ENCODE measurements at regions not wholly inside any gene's neighbourhood (a gene's known extent, or its start where the extent isn't known, plus 50 kb on each side); places are given as distances from the start of the nearest gene placed in this dataset.

DNA sequence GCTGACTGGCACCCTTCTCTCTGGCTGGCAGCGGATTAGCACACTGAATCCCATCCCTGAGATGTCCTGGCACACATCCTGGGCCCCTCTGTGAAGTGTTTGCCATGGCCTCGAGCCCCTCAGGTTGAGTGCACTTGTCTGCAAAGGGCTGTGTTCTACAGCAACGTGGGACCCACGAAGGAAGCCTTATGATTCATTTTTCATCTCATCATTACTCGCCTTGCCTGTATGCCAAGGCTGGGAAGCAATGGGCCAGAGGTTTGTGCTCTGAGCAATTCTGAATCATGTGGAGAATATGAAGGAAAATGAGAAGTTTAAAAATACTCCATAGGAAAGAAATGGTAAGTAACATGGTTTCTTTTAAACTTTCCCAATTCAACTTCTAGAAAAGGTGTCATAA is 124.8 kb upstream of the LMO4 start (continued):
- TF ChIP-seq, protein P1, sequence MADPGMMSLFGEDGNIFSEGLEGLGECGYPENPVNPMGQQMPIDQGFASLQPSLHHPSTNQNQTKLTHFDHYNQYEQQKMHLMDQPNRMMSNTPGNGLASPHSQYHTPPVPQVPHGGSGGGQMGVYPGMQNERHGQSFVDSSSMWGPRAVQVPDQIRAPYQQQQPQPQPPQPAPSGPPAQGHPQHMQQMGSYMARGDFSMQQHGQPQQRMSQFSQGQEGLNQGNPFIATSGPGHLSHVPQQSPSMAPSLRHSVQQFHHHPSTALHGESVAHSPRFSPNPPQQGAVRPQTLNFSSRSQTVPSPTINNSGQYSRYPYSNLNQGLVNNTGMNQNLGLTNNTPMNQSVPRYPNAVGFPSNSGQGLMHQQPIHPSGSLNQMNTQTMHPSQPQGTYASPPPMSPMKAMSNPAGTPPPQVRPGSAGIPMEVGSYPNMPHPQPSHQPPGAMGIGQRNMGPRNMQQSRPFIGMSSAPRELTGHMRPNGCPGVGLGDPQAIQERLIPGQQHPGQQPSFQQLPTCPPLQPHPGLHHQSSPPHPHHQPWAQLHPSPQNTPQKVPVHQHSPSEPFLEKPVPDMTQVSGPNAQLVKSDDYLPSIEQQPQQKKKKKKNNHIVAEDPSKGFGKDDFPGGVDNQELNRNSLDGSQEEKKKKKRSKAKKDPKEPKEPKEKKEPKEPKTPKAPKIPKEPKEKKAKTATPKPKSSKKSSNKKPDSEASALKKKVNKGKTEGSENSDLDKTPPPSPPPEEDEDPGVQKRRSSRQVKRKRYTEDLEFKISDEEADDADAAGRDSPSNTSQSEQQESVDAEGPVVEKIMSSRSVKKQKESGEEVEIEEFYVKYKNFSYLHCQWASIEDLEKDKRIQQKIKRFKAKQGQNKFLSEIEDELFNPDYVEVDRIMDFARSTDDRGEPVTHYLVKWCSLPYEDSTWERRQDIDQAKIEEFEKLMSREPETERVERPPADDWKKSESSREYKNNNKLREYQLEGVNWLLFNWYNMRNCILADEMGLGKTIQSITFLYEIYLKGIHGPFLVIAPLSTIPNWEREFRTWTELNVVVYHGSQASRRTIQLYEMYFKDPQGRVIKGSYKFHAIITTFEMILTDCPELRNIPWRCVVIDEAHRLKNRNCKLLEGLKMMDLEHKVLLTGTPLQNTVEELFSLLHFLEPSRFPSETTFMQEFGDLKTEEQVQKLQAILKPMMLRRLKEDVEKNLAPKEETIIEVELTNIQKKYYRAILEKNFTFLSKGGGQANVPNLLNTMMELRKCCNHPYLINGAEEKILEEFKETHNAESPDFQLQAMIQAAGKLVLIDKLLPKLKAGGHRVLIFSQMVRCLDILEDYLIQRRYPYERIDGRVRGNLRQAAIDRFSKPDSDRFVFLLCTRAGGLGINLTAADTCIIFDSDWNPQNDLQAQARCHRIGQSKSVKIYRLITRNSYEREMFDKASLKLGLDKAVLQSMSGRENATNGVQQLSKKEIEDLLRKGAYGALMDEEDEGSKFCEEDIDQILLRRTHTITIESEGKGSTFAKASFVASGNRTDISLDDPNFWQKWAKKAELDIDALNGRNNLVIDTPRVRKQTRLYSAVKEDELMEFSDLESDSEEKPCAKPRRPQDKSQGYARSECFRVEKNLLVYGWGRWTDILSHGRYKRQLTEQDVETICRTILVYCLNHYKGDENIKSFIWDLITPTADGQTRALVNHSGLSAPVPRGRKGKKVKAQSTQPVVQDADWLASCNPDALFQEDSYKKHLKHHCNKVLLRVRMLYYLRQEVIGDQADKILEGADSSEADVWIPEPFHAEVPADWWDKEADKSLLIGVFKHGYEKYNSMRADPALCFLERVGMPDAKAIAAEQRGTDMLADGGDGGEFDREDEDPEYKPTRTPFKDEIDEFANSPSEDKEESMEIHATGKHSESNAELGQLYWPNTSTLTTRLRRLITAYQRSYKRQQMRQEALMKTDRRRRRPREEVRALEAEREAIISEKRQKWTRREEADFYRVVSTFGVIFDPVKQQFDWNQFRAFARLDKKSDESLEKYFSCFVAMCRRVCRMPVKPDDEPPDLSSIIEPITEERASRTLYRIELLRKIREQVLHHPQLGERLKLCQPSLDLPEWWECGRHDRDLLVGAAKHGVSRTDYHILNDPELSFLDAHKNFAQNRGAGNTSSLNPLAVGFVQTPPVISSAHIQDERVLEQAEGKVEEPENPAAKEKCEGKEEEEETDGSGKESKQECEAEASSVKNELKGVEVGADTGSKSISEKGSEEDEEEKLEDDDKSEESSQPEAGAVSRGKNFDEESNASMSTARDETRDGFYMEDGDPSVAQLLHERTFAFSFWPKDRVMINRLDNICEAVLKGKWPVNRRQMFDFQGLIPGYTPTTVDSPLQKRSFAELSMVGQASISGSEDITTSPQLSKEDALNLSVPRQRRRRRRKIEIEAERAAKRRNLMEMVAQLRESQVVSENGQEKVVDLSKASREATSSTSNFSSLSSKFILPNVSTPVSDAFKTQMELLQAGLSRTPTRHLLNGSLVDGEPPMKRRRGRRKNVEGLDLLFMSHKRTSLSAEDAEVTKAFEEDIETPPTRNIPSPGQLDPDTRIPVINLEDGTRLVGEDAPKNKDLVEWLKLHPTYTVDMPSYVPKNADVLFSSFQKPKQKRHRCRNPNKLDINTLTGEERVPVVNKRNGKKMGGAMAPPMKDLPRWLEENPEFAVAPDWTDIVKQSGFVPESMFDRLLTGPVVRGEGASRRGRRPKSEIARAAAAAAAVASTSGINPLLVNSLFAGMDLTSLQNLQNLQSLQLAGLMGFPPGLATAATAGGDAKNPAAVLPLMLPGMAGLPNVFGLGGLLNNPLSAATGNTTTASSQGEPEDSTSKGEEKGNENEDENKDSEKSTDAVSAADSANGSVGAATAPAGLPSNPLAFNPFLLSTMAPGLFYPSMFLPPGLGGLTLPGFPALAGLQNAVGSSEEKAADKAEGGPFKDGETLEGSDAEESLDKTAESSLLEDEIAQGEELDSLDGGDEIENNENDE (IDR thresholded peaks at IDR 0.05; ENCODE audit: insufficient replicate concordance, low read length): no peak
- TF ChIP-seq TBP (IDR thresholded peaks at IDR 0.05; ENCODE audit: low read depth, low read length) (no peak), CBX5 (IDR thresholded peaks at IDR 0.05; ENCODE audit: low read depth, low read length) (no peak)
